Endothelial cell of umbilical vein (primary cell): ENCODE measurements at regions not wholly inside any gene's neighbourhood (a gene's known extent, or its start where the extent isn't known, plus 50 kb on each side); places are given as distances from the start of the nearest gene placed in this dataset.

Experiments used
- BruUV-seq: library from RNA; stranded (reverse); fragments of 400-500 nt; replicated peaks from 2 replicates; lab custom pipeline; 2021; lab: Mats Ljungman, UMichigan
- CTCF ChIA-PET: fragments of 300-600, 350-600 bp; sonication (Branson Sonifier 250); formaldehyde crosslinking; loops from one replicate; lab custom pipeline; 2021; ENCODE audit warnings: antibody characterized with exemption, inconsistent platforms; lab: Charles Lee
- POLR2A ChIA-PET: fragments of 300-600, 350-600 bp; sonication (Branson Sonifier 250); formaldehyde crosslinking; loops from one replicate; lab custom pipeline; 2021; ENCODE audit warnings: antibody characterized with exemption, inconsistent platforms; lab: Charles Lee
- DNase-seq: peaks from one replicate; pipeline ENCODE4 v3.0.0-alpha.2; 2011; ENCODE audit warnings: low read depth, low spot score
- FAIRE-seq: peaks from 2 replicates; lab custom pipeline; 2011; peaks lifted over from hg19 to GRCh38; lab: Jason Lieb, UNC
- H2AFZ ChIP-seq: 2 replicates; pipeline ENCODE4 v1.6.0; 2012; ENCODE audit warnings: low read depth, low read length, control low read depth, inconsistent platforms
- H3K27ac ChIP-seq: 2 replicates; pipeline ENCODE4 v1.5.1; 2011; ENCODE audit warnings: low read depth, mild to moderate bottlenecking, control low read depth, low read length, moderate library complexity; ENCODE audit not compliant: insufficient read depth
- H3K27me3 ChIP-seq, 2 experiments: 2 replicates each; pipeline versions ENCODE4 v1.6.0 to v1.6.1; 2011; ENCODE audit warnings: low read length in 2 of 2, mixed read lengths in 1 of 2; ENCODE audit not compliant: control insufficient read depth in 2 of 2, insufficient read depth in 2 of 2
- H3K36me3 ChIP-seq, 2 experiments: 2 replicates in 1 of 2; 3 replicates in 1 of 2; pipeline ENCODE4 v1.5.1; 2011; ENCODE audit warnings: low read length in 2 of 2, mild to moderate bottlenecking in 1 of 2, moderate library complexity in 1 of 2; ENCODE audit not compliant: control insufficient read depth in 2 of 2, insufficient read depth in 2 of 2; ENCODE audit errors: extremely low read depth in 1 of 2
- H3K4me1 ChIP-seq: 3 replicates; pipeline ENCODE4 v1.5.1; 2011; ENCODE audit warnings: mild to moderate bottlenecking, low read length; ENCODE audit not compliant: control insufficient read depth, insufficient read depth; ENCODE audit errors: extremely low read depth
- H3K4me2 ChIP-seq: 2 replicates; pipeline ENCODE4 v1.6.1; 2011; ENCODE audit warnings: low read length, control low read depth, mixed read lengths; ENCODE audit not compliant: insufficient read depth
- H3K4me3 ChIP-seq, 3 experiments: fragments of 200-600 bp in 1 of 3; sonication (generic), shearing (Covaris generic) in 1 of 3; replicated peaks in 1 of 3; 2 replicates each; pipeline ENCODE4 v1.5.1; 2011 to 2016; ENCODE audit warnings: control low read depth in 3 of 3, low read length in 3 of 3, mild to moderate bottlenecking in 2 of 3, inconsistent platforms in 1 of 3, low read depth in 1 of 3, moderate library complexity in 1 of 3; ENCODE audit not compliant: insufficient read depth in 1 of 3
- H3K79me2 ChIP-seq: 2 replicates; pipeline ENCODE4 v1.6.0; 2012; ENCODE audit warnings: low read length, inconsistent platforms; ENCODE audit not compliant: control insufficient read depth, insufficient read depth
- H3K9ac ChIP-seq: replicated peaks from 2 replicates; pipeline ENCODE3; 2011; ENCODE audit warnings: low read length, control low read depth; ENCODE audit not compliant: insufficient read depth; ENCODE audit errors: extremely low read depth
- H3K9me1 ChIP-seq: replicated peaks from 3 replicates; pipeline ENCODE4 v1.6.0; 2011; ENCODE audit warnings: mild to moderate bottlenecking, low read length; ENCODE audit not compliant: control insufficient read depth, insufficient read depth; ENCODE audit errors: extremely low read depth
- H3K9me3 ChIP-seq: replicated peaks from 2 replicates; pipeline ENCODE4 v1.5.1; 2012; ENCODE audit warnings: low read length, inconsistent platforms; ENCODE audit not compliant: control insufficient read depth, insufficient read depth
- H4K20me1 ChIP-seq: replicated peaks from 2 replicates; pipeline ENCODE3; 2011; ENCODE audit warnings: mild to moderate bottlenecking, low read length; ENCODE audit not compliant: control insufficient read depth, insufficient read depth; ENCODE audit errors: extremely low read depth
- CTCF ChIP-seq, 2 donors: IDR thresholded peaks; 1 replicate in 1 of 2; 2 replicates in 1 of 2; pipeline ENCODE4 v1.5.1; 2011; ENCODE audit warnings: low read length in 2 of 2, mild to moderate bottlenecking in 2 of 2, moderate library complexity in 2 of 2, control low read depth in 1 of 2, inconsistent platforms in 1 of 2, low read depth in 1 of 2; ENCODE audit not compliant: insufficient read depth in 1 of 2; ENCODE audit errors: extremely low read depth in 1 of 2
- EZH2 ChIP-seq: IDR thresholded peaks from 2 replicates; pipeline ENCODE4 v1.6.1; 2012; ENCODE audit warnings: borderline replicate concordance, low read depth, mild to moderate bottlenecking, moderate library complexity, low read length, inconsistent platforms; ENCODE audit not compliant: severe bottlenecking
- FOS ChIP-seq: IDR thresholded peaks from 2 replicates; pipeline ENCODE4 v1.6.1; 2011; ENCODE audit warnings: mild to moderate bottlenecking, low read length, moderate library complexity, borderline replicate concordance; ENCODE audit not compliant: insufficient read depth
- GATA2 ChIP-seq: IDR thresholded peaks from 2 replicates; pipeline ENCODE4 v1.7.0; 2011; ENCODE audit warnings: low read depth, mild to moderate bottlenecking, moderate library complexity, mixed read lengths, low read length; ENCODE audit not compliant: insufficient read length, insufficient read depth
- JUN ChIP-seq: IDR thresholded peaks from 2 replicates; pipeline ENCODE4 v1.6.1; 2011; ENCODE audit warnings: borderline replicate concordance, low read depth; ENCODE audit not compliant: insufficient read length, insufficient read depth
- MAX ChIP-seq: IDR thresholded peaks from 2 replicates; pipeline ENCODE4 v1.6.1; 2011; ENCODE audit not compliant: insufficient read depth, insufficient read length
- MYC ChIP-seq: IDR thresholded peaks from one replicate; pipeline ENCODE4 v1.6.1; 2011; ENCODE audit warnings: mild to moderate bottlenecking, low read depth, low read length
- POLR2A ChIP-seq: IDR thresholded peaks from 2 replicates; pipeline ENCODE4 v1.6.1; 2012; ENCODE audit warnings: low read depth, mild to moderate bottlenecking, control low read depth, low read length
- POLR2AphosphoS5 ChIP-seq: IDR thresholded peaks from 2 replicates; pipeline ENCODE4 v1.6.1; 2012; ENCODE audit warnings: low read depth, mild to moderate bottlenecking, control low read depth, low read length, moderate library complexity; ENCODE audit not compliant: insufficient read depth
- dilution Hi-C: fragments of 300-500 bp; cut with MboI; formaldehyde crosslinking; loops from one replicate; pipeline ENCODE4 v1.15.0; 2019; ENCODE audit warnings: low sequenced_read_pairs; ENCODE audit not compliant: extremely low pct_ligation_motif_present
- intact Hi-C: fragments of 100-400 bp; cut with micrococcal nuclease; formaldehyde crosslinking; loops from one replicate; pipeline ENCODE4 v1.10.0; 2022

- FAIRE-seq: no peak
- intact Hi-C loops (loop anchor here (2.0 to 5.0 kb wide), 3 partner anchors 59 to 193 kb away; partner anchors contain the start of gene NEDD9), dilution Hi-C loops (no loop called here)
- ChIA-PET CTCF (interaction anchor here (1.0 kb wide), 2 partner anchors 71 to 107 kb away, joined by 3 read pairs; no protein-coding TSS in a partner anchor), POLR2A (no interaction called here)
- Histone ChIP-seq H3K9me3 (no peaks in the 10 kb centered on the region), H3K9me1 (no peaks in the 10 kb centered on the region), H4K20me1 (no peaks in the 10 kb centered on the region), H3K27ac (peak overlapping the region; percentile 13), H3K79me2 (no peaks in the 10 kb centered on the region), H3K4me1 (peaks cover 64% of the 10 kb centered on the region), H3K4me3 (no peak overlapping the region), H3K27me3 (no peaks in the 10 kb centered on the region), H3K4me2 (no peak overlapping the region), H3K9ac (no peak overlapping the region), H3K36me3 (no peaks in the 10 kb centered on the region), H2AFZ (no peak overlapping the region)
- BruUV-seq: no TSS peak
- TF ChIP-seq JUN (no peak), FOS (no peak), EZH2 (no peak), POLR2A (no peak), CTCF (IDR thresholded peaks at IDR 0.05; ENCODE audit: extremely low read depth in 1 of 2, insufficient read depth in 1 of 2, low read depth in 1 of 2, low read length in 2 of 2) (no peak), POLR2AphosphoS5 (no peak), GATA2 (no peak), MAX (no peak), MYC (no peak)
- no peak for DNase-seq
Measured at GRCh38 chr6:11425876-11426275, 111.7 kb upstream of the TMEM170B start.
